ENCODE measurements at regions not wholly inside any gene's neighbourhood (a gene's known extent, or its start where the extent isn't known, plus 50 kb on each side); places are given as distances from the start of the nearest gene placed in this dataset.
"Not testable (repeated sequence)": the region's sequence is repeated elsewhere in the genome, so short reads cannot be mapped to it uniquely, and the experiment has no call there.

- TF ChIP-seq EZH2phosphoT487 (IDR thresholded peaks at IDR 0.05; ENCODE audit: borderline replicate concordance) (no peak), CTCF (conservative IDR thresholded peaks at IDR 0.05; ENCODE audit: low read length) (no peak)
- no peaks in the 10 kb centered on the region for H3K36me3 ChIP-seq (ENCODE audit: insufficient read depth, low read length)
- no peaks in the 10 kb centered on the region for H3K9me3 ChIP-seq (ENCODE audit: insufficient read depth, low read depth, low read length)
- H3K79me2 ChIP-seq (ENCODE audit: insufficient read depth, low read length): no peaks in the 10 kb centered on the region
- no peak overlapping the region for H2AFZ ChIP-seq (ENCODE audit: low read length)
- H3K4me3 ChIP-seq (ENCODE audit: low read length, poor library complexity, severe bottlenecking): no peak overlapping the region
- no peaks in the 10 kb centered on the region for H3F3A ChIP-seq (ENCODE audit: low read depth)
- no peaks in the 10 kb centered on the region for H4K20me1 ChIP-seq (ENCODE audit: insufficient read depth, low read length, poor library complexity, severe bottlenecking)
- H3K9ac ChIP-seq (ENCODE audit: low read depth, low read length, poor library complexity, severe bottlenecking): no peak overlapping the region
- no peaks in the 10 kb centered on the region for H3K9me2 ChIP-seq (replicated peaks; ENCODE audit: low read depth, low read length)
- no peak overlapping the region for H3K4me2 ChIP-seq (ENCODE audit: low read depth, low read length, poor library complexity, severe bottlenecking)
- no peaks in the 10 kb centered on the region for H3K27me3 ChIP-seq (ENCODE audit: insufficient read depth, low read length, poor library complexity, severe bottlenecking)
- H3K4me1 ChIP-seq (ENCODE audit: insufficient read depth, low read length, poor library complexity, severe bottlenecking): peaks cover 13% of the 10 kb centered on the region
Observed at GRCh38 chr2:234391625-234392024, 105.3 kb downstream of the ARL4C start.

- H2AFZ ChIP-seq (ENCODE audit: low read length); H3K9ac ChIP-seq (ENCODE audit: low read depth, low read length, poor library complexity, severe bottlenecking); H3K79me2 ChIP-seq (ENCODE audit: insufficient read depth, low read length); H3K36me3 ChIP-seq (ENCODE audit: insufficient read depth, low read length); H3K4me3 ChIP-seq (ENCODE audit: low read length, poor library complexity, severe bottlenecking); H3F3A ChIP-seq (ENCODE audit: low read depth); H3K9me3 ChIP-seq (ENCODE audit: insufficient read depth, low read depth, low read length); H3K4me2 ChIP-seq (ENCODE audit: low read depth, low read length, poor library complexity, severe bottlenecking); H3K27me3 ChIP-seq (ENCODE audit: insufficient read depth, low read length, poor library complexity, severe bottlenecking); H3K9me2 ChIP-seq (replicated peaks; ENCODE audit: low read depth, low read length); H4K20me1 ChIP-seq (ENCODE audit: insufficient read depth, low read length, poor library complexity, severe bottlenecking): not testable (repeated sequence)
- peaks cover 12% of the 10 kb centered on the region for H3K4me1 ChIP-seq (ENCODE audit: insufficient read depth, low read length, poor library complexity, severe bottlenecking)
Observed at GRCh38 chr2:234389661-234390060, 107.2 kb downstream of the ARL4C start.

GRCh38 chr2:234388591-234388990, 108.3 kb downstream of the ARL4C start:
- Histone ChIP-seq H2AFZ (ENCODE audit: low read length) (no peak overlapping the region), H3K9ac (ENCODE audit: low read depth, low read length, poor library complexity, severe bottlenecking) (no peak overlapping the region), H3K4me1 (ENCODE audit: insufficient read depth, low read length, poor library complexity, severe bottlenecking) (peaks cover 5% of the 10 kb centered on the region), H3K4me3 (ENCODE audit: low read length, poor library complexity, severe bottlenecking) (no peak overlapping the region), H3K9me3 (ENCODE audit: insufficient read depth, low read depth, low read length) (no peaks in the 10 kb centered on the region), H4K20me1 (ENCODE audit: insufficient read depth, low read length, poor library complexity, severe bottlenecking) (no peaks in the 10 kb centered on the region), H3K9me2 (replicated peaks; ENCODE audit: low read depth, low read length) (no peaks in the 10 kb centered on the region), H3F3A (ENCODE audit: low read depth) (no peaks in the 10 kb centered on the region), H3K36me3 (ENCODE audit: insufficient read depth, low read length) (no peaks in the 10 kb centered on the region), H3K79me2 (ENCODE audit: insufficient read depth, low read length) (no peaks in the 10 kb centered on the region), H3K27me3 (ENCODE audit: insufficient read depth, low read length, poor library complexity, severe bottlenecking) (no peaks in the 10 kb centered on the region), H3K4me2 (ENCODE audit: low read depth, low read length, poor library complexity, severe bottlenecking) (no peak overlapping the region)
- no peak for TF ChIP-seq CTCF (conservative IDR thresholded peaks at IDR 0.05; ENCODE audit: low read length)

- no peaks in the 10 kb centered on the region for H3F3A ChIP-seq (ENCODE audit: low read depth)
- H3K9ac ChIP-seq (ENCODE audit: low read depth, low read length, poor library complexity, severe bottlenecking): no peak overlapping the region
- H3K36me3 ChIP-seq (ENCODE audit: insufficient read depth, low read length): no peaks in the 10 kb centered on the region
- H3K27me3 ChIP-seq (ENCODE audit: insufficient read depth, low read length, poor library complexity, severe bottlenecking): no peaks in the 10 kb centered on the region
- no peak for TF ChIP-seq EZH2phosphoT487 (IDR thresholded peaks at IDR 0.05; ENCODE audit: borderline replicate concordance)
- TF ChIP-seq CTCF (conservative IDR thresholded peaks at IDR 0.05; ENCODE audit: low read length): no peak
- no peaks in the 10 kb centered on the region for H3K9me3 ChIP-seq (ENCODE audit: insufficient read depth, low read depth, low read length)
- H3K4me3 ChIP-seq (ENCODE audit: low read length, poor library complexity, severe bottlenecking): no peak overlapping the region
- H3K9me2 ChIP-seq (replicated peaks; ENCODE audit: low read depth, low read length): no peaks in the 10 kb centered on the region
- H3K4me1 ChIP-seq (ENCODE audit: insufficient read depth, low read length, poor library complexity, severe bottlenecking): no peaks in the 10 kb centered on the region
- no peaks in the 10 kb centered on the region for H4K20me1 ChIP-seq (ENCODE audit: insufficient read depth, low read length, poor library complexity, severe bottlenecking)
- no peak overlapping the region for H3K4me2 ChIP-seq (ENCODE audit: low read depth, low read length, poor library complexity, severe bottlenecking)
- no peaks in the 10 kb centered on the region for H3K79me2 ChIP-seq (ENCODE audit: insufficient read depth, low read length)
- no peak overlapping the region for H2AFZ ChIP-seq (ENCODE audit: low read length)
Observed at GRCh38 chr2:234386971-234387370, 109.9 kb downstream of the ARL4C start.

Measured in Loucy (cell line).